ENCODE measurements at regions not wholly inside any gene's neighbourhood (a gene's known extent, or its start where the extent isn't known, plus 50 kb on each side); places are given as distances from the start of the nearest gene placed in this dataset.

GRCh38 chr16:8023326-8023725 lies 567.0 kb downstream of the TMEM114 start:
- no peaks in the 10 kb centered on the region for H3K9me3 ChIP-seq
- no peak for TF ChIP-seq CTCF (IDR thresholded peaks at IDR 0.05)

GRCh38 chr16:8005096-8005860 lies 585.0 kb downstream of the TMEM114 start:
- H3K27ac ChIP-seq, result no peak overlapping the region
- no peak for DNase-seq (ENCODE audit: low spot score in 2 of 2)
- H3K27me3 ChIP-seq, result no peaks in the 10 kb centered on the region
- intact Hi-C loops (cut with DNase I), result no loop called here
- no peaks in the 10 kb centered on the region for H3K9me3 ChIP-seq
- TF ChIP-seq CTCF (IDR thresholded peaks at IDR 0.05), result no peak
- H3K4me3 ChIP-seq, result no peak overlapping the region
- no peaks in the 10 kb centered on the region for H3K4me1 ChIP-seq
- no peaks in the 10 kb centered on the region for H3K36me3 ChIP-seq

More at GRCh38 chr16:8023326-8023725, 567.0 kb downstream of the TMEM114 start:
- no peak overlapping the region for H3K27ac ChIP-seq
- intact Hi-C loops (cut with DNase I), result no loop called here
- H3K27me3 ChIP-seq, result no peaks in the 10 kb centered on the region
- DNase-seq (ENCODE audit: low spot score in 2 of 2), result no peak
- no peaks in the 10 kb centered on the region for H3K36me3 ChIP-seq
- H3K4me3 ChIP-seq, result no peak overlapping the region
- no peaks in the 10 kb centered on the region for H3K4me1 ChIP-seq

GRCh38 chr16:7998789-7999453 lies 591.4 kb downstream of the TMEM114 start:
- Histone ChIP-seq H3K4me1 (no peaks in the 10 kb centered on the region), H3K27me3 (no peaks in the 10 kb centered on the region), H3K9me3 (no peaks in the 10 kb centered on the region), H3K27ac (no peak overlapping the region), H3K4me3 (no peak overlapping the region), H3K36me3 (no peaks in the 10 kb centered on the region)
- intact Hi-C loops (cut with DNase I), result no loop called here
- TF ChIP-seq CTCF (IDR thresholded peaks at IDR 0.05), result no peak
- no peak for DNase-seq (ENCODE audit: low spot score in 2 of 2)

GRCh38 chr16:7997966-7998365 lies 592.3 kb downstream of the TMEM114 start:
- intact Hi-C loops (cut with DNase I), result no loop called here

GRCh38 chr16:7992616-7993015 lies 597.7 kb downstream of the TMEM114 start:
- Histone ChIP-seq H3K27ac (no peak overlapping the region), H3K4me1 (no peaks in the 10 kb centered on the region), H3K36me3 (no peaks in the 10 kb centered on the region), H3K4me3 (no peak overlapping the region), H3K9me3 (no peaks in the 10 kb centered on the region), H3K27me3 (no peaks in the 10 kb centered on the region)
- DNase-seq (ENCODE audit: low spot score in 2 of 2), result no peak
- no peak for TF ChIP-seq CTCF (IDR thresholded peaks at IDR 0.05)
- intact Hi-C loops (cut with DNase I), result no loop called here

More at GRCh38 chr16:7997966-7998365, 592.3 kb downstream of the TMEM114 start:
- no peaks in the 10 kb centered on the region for H3K9me3 ChIP-seq
- no peak overlapping the region for H3K27ac ChIP-seq
- no peaks in the 10 kb centered on the region for H3K27me3 ChIP-seq
- no peak for DNase-seq (ENCODE audit: low spot score in 2 of 2)
- H3K36me3 ChIP-seq, result no peaks in the 10 kb centered on the region
- no peak overlapping the region for H3K4me3 ChIP-seq
- no peak for TF ChIP-seq CTCF (IDR thresholded peaks at IDR 0.05)
- H3K4me1 ChIP-seq, result no peaks in the 10 kb centered on the region
